Spleen (tissue), 7 donors: ENCODE measurements at regions not wholly inside any gene's neighbourhood (a gene's known extent, or its start where the extent isn't known, plus 50 kb on each side); places are given as distances from the start of the nearest gene placed in this dataset.

Experiments used
- POLR2A ChIP-seq, 3 donors: fragments of 450-650 bp; IDR thresholded peaks; one replicate each; pipeline ENCODE4 v1.5.1; 2017; ENCODE audit warnings: antibody characterized with exemption in 3 of 3, mild to moderate bottlenecking in 1 of 3
- TF ChIP-seq, protein P1 (sequence below), 11 experiments: fragments of 200-600 bp in 7 of 11; fragments of 450-650 bp in 4 of 11; sonication (generic) in 4 of 11; IDR thresholded peaks in 8 of 11; conservative IDR thresholded peaks in 3 of 11; 1 replicate in 7 of 11; 2 replicates in 4 of 11; pipeline versions ENCODE4 v1.4.0 to v1.8.0; 2016 to 2021; ENCODE audit warnings: antibody characterized with exemption in 11 of 11, inconsistent platforms in 4 of 11, mild to moderate bottlenecking in 1 of 11
- donor health status: DM: no; HTN: no; CAD: no; lungs with moderate emphysema.
- donor health status: DM: no; HTN: no; CAD: no.
- donor health status: DM: no; HTN: no; CAD: no.

- no peak for TF ChIP-seq POLR2A (IDR thresholded peaks at IDR 0.05)
- TF ChIP-seq, protein P1, sequence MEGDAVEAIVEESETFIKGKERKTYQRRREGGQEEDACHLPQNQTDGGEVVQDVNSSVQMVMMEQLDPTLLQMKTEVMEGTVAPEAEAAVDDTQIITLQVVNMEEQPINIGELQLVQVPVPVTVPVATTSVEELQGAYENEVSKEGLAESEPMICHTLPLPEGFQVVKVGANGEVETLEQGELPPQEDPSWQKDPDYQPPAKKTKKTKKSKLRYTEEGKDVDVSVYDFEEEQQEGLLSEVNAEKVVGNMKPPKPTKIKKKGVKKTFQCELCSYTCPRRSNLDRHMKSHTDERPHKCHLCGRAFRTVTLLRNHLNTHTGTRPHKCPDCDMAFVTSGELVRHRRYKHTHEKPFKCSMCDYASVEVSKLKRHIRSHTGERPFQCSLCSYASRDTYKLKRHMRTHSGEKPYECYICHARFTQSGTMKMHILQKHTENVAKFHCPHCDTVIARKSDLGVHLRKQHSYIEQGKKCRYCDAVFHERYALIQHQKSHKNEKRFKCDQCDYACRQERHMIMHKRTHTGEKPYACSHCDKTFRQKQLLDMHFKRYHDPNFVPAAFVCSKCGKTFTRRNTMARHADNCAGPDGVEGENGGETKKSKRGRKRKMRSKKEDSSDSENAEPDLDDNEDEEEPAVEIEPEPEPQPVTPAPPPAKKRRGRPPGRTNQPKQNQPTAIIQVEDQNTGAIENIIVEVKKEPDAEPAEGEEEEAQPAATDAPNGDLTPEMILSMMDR (IDR thresholded peaks at IDR 0.05 in 8 of 11, conservative IDR thresholded peaks at IDR 0.05 in 3 of 11): no peak
Measured at GRCh38 chr2:121004950-121005349, 269.3 kb downstream of the GLI2 start.
